Naive thymus-derived CD8-positive, alpha-beta T cell (primary cell): ENCODE measurements at regions not wholly inside any gene's neighbourhood (a gene's known extent, or its start where the extent isn't known, plus 50 kb on each side); places are given as distances from the start of the nearest gene placed in this dataset.

Experiments
- ATAC-seq, 2 donors: fragments of 150-1000 bp; cut with Tn5 transposase in 1 of 2; sonication (Bioruptor Pico), chemical (Tn5 transposase) in 1 of 2; 1 replicate in 1 of 2; 2 replicates in 1 of 2; pipeline ENCODE4 v1.10.0; 2021; ENCODE audit warnings: mild to moderate bottlenecking in 2 of 2, moderate library complexity in 2 of 2
- POLR2A ChIA-PET: fragments of 350-600 bp; sonication (Branson Sonifier 250); formaldehyde crosslinking; loops from one replicate; lab custom pipeline; 2021; ENCODE audit warnings: antibody characterized with exemption; lab: Charles Lee
- DNase-seq, 10 donors: peaks; one replicate each; pipeline versions ENCODE4 v3.0.0 to v3.0.0-alpha.2; 2020 to 2022
- H3K27ac Mint-ChIP-seq, 10 donors: one replicate each; pipeline ENCODE4 v1.8.0; 2020 to 2022; ENCODE audit warnings: mild to moderate bottlenecking in 10 of 10, mixed read lengths in 10 of 10, moderate library complexity in 4 of 10, inconsistent platforms in 1 of 10
- H3K27me3 Mint-ChIP-seq, 5 donors: one replicate each; pipeline ENCODE4 v1.8.0; 2021 to 2022; ENCODE audit warnings: mixed read lengths in 5 of 5
- H3K36me3 Mint-ChIP-seq, 3 donors: one replicate each; pipeline ENCODE4 v1.8.0; 2020 to 2022; ENCODE audit warnings: mixed read lengths in 3 of 3, mild to moderate bottlenecking in 2 of 3, inconsistent platforms in 1 of 3
- H3K4me1 Mint-ChIP-seq, 4 donors: one replicate each; pipeline ENCODE4 v1.8.0; 2021 to 2022; ENCODE audit warnings: mixed read lengths in 4 of 4
- H3K4me3 Mint-ChIP-seq, 10 donors: one replicate each; pipeline ENCODE4 v1.8.0; 2020 to 2022; ENCODE audit warnings: mild to moderate bottlenecking in 10 of 10, mixed read lengths in 10 of 10, moderate library complexity in 6 of 10, inconsistent platforms in 1 of 10
- H3K9me3 Mint-ChIP-seq, 9 donors: one replicate each; pipeline ENCODE4 v1.8.0; 2020 to 2022; ENCODE audit warnings: mixed read lengths in 9 of 9, mild to moderate bottlenecking in 3 of 9, inconsistent platforms in 1 of 9, moderate library complexity in 1 of 9

DNA sequence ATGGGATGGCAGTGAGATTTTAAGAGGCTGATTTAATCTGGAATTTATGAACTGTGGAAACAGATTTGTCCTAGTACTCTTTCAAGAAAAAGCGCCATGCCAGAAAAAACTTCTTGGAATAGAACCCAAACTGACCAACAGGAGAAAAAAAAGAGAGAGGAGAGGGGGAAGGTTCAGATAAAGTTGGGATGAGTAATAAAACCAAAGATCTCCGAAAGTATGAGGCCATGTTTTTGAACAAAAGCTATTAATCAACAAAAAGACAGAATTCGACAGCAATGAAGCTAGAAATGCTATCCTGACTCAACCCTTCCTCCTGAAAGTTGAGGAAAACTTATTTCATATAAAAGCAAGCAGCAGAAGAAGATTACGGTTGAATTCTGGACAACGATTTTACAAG is 135.5 kb downstream of the CEMIP2 start:
- Mint-ChIP-seq H3K9me3 (no peaks in the 10 kb centered on the region), H3K36me3 (no peaks in the 10 kb centered on the region), H3K27me3 (peaks cover 0 to 4% (median 0%) of the 10 kb centered on the region in 5 donors), H3K4me1 (peaks cover 0 to 8% (median 3%) of the 10 kb centered on the region in 4 donors), H3K4me3 (no peak overlapping the region), H3K27ac (no peak overlapping the region)
- ATAC-seq (no peak), DNase-seq (no peak)
- POLR2A ChIA-PET, result no interaction called here

DNA sequence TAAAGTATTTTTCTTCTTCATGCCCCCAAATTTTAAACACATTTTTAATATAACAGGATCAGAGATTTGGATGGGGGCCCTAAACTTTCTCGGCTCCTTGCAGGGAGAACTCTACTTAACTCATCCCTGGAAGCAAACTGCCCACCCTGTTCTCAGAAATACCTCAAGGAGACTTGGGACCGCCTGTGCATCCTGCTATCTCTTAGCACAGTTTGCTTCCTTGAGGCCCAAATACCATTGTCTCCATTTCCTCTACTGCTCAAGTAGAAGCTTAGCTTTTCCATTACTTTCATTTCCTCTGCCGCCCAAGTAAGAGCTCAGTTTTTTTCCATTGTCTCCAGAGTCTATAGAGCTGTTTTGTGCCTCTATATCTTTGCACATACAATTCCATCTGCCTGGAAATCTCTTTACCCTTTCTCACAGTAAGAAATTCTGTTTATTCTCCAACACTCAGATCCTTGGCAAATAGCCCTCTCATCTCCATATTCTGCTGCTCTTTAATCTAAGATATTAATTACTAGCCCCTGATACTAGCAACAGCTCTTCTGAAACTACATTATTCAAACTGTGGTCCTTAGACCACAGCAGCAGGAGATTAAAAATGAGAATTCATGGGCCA is 137.8 kb downstream of the CEMIP2 start:
- DNase-seq (no peak), ATAC-seq (no peak)
- Mint-ChIP-seq H3K36me3 (no peaks in the 10 kb centered on the region), H3K9me3 (no peaks in the 10 kb centered on the region), H3K27ac (peak overlapping the region in 1 of 10 donors; percentile 28), H3K27me3 (peaks cover 0 to 4% (median 0%) of the 10 kb centered on the region in 5 donors), H3K4me1 (peaks cover 0 to 3% (median 0%) of the 10 kb centered on the region in 4 donors), H3K4me3 (no peak overlapping the region)
- POLR2A ChIA-PET, result no interaction called here

DNA sequence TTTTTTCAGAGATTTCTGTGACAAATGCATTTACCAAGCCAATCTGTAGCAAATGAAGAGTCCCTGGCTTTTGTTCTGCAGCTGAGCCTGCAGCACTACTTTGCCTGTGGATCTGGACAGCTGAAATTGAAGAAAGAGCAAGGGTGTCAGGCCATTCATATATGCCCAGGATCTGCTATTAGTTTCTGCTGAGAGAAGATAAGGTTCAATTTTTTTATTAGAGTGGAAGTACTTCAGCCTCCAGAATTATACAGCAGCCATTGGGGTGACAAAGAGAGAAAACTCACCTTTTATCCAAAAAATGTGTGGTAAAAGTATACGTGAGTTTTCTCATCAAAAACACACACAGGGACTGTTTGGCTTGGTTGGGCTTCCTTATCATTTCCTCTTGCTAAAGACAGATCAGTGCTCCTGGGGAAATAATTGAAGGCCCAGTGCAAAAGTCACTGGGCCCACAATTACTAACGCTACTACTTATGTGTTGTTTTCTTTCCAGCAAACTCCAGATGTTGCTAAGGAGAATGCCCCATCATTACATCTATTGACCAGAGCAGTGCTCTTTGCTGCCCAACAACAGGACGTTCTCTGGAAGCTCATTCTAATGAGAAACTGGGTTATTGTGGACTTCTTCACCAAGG is 138.6 kb downstream of the CEMIP2 start:
- Mint-ChIP-seq H3K27me3 (peaks cover 0 to 4% (median 0%) of the 10 kb centered on the region in 5 donors), H3K4me1 (peaks cover 0 to 3% (median 0%) of the 10 kb centered on the region in 4 donors), H3K27ac (no peak overlapping the region), H3K36me3 (no peaks in the 10 kb centered on the region), H3K9me3 (no peaks in the 10 kb centered on the region), H3K4me3 (no peak overlapping the region)
- ATAC-seq (no peak), DNase-seq (no peak)
- POLR2A ChIA-PET, result no interaction called here

DNA sequence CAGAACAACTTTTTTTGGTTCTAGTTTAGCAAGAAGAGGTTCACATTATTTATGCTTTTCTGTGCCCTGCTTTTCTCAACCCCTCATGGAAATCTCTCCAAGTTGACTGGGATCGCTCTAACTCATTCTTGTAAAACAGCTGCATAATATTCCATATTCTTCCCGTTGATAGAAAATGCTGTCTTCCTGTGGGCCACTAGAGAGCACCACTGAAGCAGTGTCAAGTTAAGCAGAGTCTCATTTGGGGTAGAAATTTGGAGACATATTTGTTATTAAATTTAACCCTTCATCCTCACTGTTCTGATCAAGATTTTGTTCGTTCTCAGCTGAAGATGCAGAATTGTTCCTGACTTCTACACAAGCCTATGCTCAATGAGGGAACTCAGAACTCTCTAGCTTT is 140.1 kb downstream of the CEMIP2 start:
- Mint-ChIP-seq H3K27ac (no peak overlapping the region), H3K36me3 (no peaks in the 10 kb centered on the region), H3K27me3 (peaks cover 0 to 4% (median 0%) of the 10 kb centered on the region in 5 donors), H3K9me3 (no peaks in the 10 kb centered on the region), H3K4me1 (peaks cover 0 to 3% (median 0%) of the 10 kb centered on the region in 4 donors), H3K4me3 (no peak overlapping the region)
- POLR2A ChIA-PET, result no interaction called here
- DNase-seq, result peak in 1 of 10 donors; percentile 6
- ATAC-seq, result no peak

DNA sequence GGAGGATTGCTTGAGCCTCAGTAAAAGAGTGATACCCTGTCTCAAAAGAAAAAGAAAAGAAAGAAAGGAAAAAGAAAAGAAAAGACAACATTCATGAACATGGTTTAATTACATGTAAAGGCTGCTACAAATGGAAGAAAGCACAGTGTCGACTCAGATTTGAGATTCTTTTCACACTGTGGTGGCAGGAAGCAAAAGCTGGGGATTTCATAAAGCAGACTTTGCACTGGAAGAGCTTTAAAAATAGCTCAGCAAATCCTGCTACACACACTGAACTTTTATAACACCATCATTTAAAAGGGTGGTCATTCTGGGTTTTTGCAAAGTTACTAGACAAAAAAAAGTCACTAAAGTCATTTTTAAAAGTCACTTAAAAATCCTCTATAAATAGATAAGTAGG is 140.8 kb downstream of the CEMIP2 start:
- H3K4me3 Mint-ChIP-seq, result no peak overlapping the region
- H3K36me3 Mint-ChIP-seq, result no peaks in the 10 kb centered on the region
- ATAC-seq, result no peak
- POLR2A ChIA-PET, result no interaction called here
- H3K27ac Mint-ChIP-seq, result no peak overlapping the region
- no peak for DNase-seq
- H3K27me3 Mint-ChIP-seq, result peaks cover 0 to under 1% (median 0%) of the 10 kb centered on the region in 5 donors
- H3K9me3 Mint-ChIP-seq, result no peaks in the 10 kb centered on the region
- peaks cover 0 to 3% (median 0%) of the 10 kb centered on the region in 4 donors for H3K4me1 Mint-ChIP-seq

DNA sequence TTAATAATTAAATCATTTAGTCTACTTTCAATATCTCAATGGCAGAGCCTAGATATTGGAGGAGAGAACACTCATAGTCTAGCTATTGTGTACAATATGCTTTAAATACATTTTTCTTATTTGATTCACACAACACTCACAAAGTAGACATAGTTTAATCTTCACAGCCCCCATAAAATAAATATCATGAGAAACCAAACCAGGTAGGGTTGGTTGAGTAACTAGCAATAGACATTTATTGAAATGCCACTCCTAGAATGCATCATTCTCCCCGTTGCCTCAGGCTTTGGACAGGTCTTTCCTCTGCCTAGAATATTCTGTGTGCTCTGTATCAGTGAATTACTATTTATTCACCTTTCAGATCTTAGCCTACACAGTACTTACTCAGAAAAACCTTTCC is 141.9 kb downstream of the CEMIP2 start:
- DNase-seq, result no peak
- Mint-ChIP-seq H3K9me3 (no peaks in the 10 kb centered on the region), H3K27me3 (peaks cover 0 to 2% (median 0%) of the 10 kb centered on the region in 5 donors), H3K4me3 (no peak overlapping the region), H3K27ac (no peak overlapping the region), H3K4me1 (peaks cover 0 to 3% (median 0%) of the 10 kb centered on the region in 4 donors), H3K36me3 (no peaks in the 10 kb centered on the region)
- no peak for ATAC-seq
- POLR2A ChIA-PET, result no interaction called here

DNA sequence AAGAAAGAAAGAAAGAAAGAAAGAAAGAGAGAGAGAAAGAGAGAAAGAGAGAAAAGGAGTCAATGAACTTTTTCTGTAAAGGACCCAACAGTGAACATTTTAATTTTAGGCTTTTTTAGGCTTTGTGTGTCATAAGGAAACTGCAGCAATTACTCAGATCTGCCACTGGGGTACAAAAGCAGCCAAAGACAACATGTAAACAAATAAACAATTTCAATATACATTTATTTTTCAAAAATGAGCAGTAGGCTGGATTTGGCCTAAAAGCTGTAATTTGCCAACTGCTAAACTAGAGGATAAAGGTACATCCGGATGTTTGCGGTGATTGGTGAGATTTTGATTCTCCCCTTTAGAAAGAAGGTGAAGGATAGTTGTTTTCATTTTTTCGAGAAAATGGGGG is 143.6 kb downstream of the CEMIP2 start:
- no peaks in the 10 kb centered on the region for H3K9me3 Mint-ChIP-seq
- H3K4me3 Mint-ChIP-seq, result no peak overlapping the region
- no peak for ATAC-seq
- DNase-seq, result no peak
- H3K27me3 Mint-ChIP-seq, result peaks cover 0 to 2% (median 0%) of the 10 kb centered on the region in 5 donors
- H3K4me1 Mint-ChIP-seq, result no peaks in the 10 kb centered on the region
- peak overlapping the region in 1 of 10 donors; percentile 20 for H3K27ac Mint-ChIP-seq
- no peaks in the 10 kb centered on the region for H3K36me3 Mint-ChIP-seq
- POLR2A ChIA-PET, result no interaction called here

DNA sequence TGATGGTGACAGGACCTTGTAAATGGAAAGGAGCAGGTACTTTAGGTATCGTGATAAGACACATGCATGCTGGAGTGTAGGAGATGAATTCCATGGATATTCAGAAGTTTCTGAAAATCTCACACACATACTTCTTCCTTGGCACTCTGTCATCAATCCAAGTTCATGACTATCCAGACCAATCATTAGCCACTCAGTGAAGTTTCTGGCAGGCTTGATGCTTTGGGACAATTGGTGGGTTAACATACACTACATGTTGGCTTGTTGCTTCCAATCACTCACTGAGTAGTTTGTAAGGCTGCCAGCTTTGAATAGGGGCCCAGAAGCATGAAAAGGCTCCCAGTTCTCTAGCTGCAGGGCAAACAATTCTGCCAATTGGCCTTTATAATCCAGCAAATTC is 147.6 kb downstream of the CEMIP2 start:
- peaks cover 0 to 4% (median 0%) of the 10 kb centered on the region in 3 donors for H3K36me3 Mint-ChIP-seq
- no peak for ATAC-seq
- H3K4me3 Mint-ChIP-seq, result no peak overlapping the region
- no peak for DNase-seq
- POLR2A ChIA-PET, result no interaction called here
- peaks cover 0 to 2% (median 0%) of the 10 kb centered on the region in 5 donors for H3K27me3 Mint-ChIP-seq
- no peak overlapping the region for H3K27ac Mint-ChIP-seq
- H3K4me1 Mint-ChIP-seq, result no peaks in the 10 kb centered on the region
- peaks cover 0 to 10% (median 0%) of the 10 kb centered on the region in 9 donors for H3K9me3 Mint-ChIP-seq

DNA sequence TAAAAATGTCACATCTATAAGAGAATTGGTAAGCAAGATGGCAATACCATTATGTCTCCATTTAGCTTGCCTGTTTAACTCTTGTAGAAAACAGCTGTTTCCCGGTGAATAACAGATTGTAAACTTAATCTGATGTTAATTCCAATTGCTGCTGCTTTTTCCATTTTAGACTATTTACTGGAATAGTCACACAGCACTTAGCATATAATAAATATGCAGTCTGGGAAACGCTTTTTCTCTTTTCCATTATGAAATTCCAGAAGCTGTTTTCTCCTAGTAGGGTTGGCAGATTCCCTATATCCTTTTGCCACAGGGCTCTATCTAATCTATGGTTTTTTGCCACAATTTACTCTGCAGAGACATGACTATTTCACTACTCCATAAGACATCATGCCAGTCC is 148.0 kb downstream of the CEMIP2 start:
- Mint-ChIP-seq H3K27ac (no peak overlapping the region), H3K9me3 (peaks cover 0 to 10% (median 0%) of the 10 kb centered on the region in 9 donors), H3K4me3 (no peak overlapping the region), H3K27me3 (peaks cover 0 to 2% (median 0%) of the 10 kb centered on the region in 5 donors), H3K36me3 (peaks cover 0 to 4% (median 0%) of the 10 kb centered on the region in 3 donors), H3K4me1 (no peaks in the 10 kb centered on the region)
- DNase-seq (no peak), ATAC-seq (no peak)
- POLR2A ChIA-PET, result no interaction called here

DNA sequence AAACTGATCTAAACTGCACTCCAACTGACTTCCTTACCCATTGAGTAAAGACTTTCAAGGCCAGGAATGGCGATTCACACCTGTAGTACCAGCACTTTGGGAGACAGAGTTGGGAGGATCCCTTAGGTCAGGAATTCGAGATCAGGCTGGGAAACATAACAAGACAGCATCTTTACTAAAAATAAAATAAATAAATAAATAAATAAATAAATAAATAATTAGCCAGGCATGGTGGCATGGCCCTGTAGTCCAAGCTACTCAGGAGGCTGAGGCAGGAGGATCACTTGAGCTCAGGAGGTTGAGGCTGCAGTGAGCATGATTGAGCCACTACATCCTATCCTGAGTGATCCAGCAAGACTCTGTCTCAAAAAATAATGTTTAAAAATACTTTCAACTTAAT is 148.4 kb downstream of the CEMIP2 start:
- POLR2A ChIA-PET, result no interaction called here
- no peaks in the 10 kb centered on the region for H3K4me1 Mint-ChIP-seq
- H3K4me3 Mint-ChIP-seq, result no peak overlapping the region
- ATAC-seq, result no peak
- peaks cover 0 to 10% (median 0%) of the 10 kb centered on the region in 9 donors for H3K9me3 Mint-ChIP-seq
- DNase-seq, result no peak
- peaks cover 0 to 2% (median 0%) of the 10 kb centered on the region in 5 donors for H3K27me3 Mint-ChIP-seq
- no peak overlapping the region for H3K27ac Mint-ChIP-seq
- H3K36me3 Mint-ChIP-seq, result peaks cover 0 to 4% (median 0%) of the 10 kb centered on the region in 3 donors

DNA sequence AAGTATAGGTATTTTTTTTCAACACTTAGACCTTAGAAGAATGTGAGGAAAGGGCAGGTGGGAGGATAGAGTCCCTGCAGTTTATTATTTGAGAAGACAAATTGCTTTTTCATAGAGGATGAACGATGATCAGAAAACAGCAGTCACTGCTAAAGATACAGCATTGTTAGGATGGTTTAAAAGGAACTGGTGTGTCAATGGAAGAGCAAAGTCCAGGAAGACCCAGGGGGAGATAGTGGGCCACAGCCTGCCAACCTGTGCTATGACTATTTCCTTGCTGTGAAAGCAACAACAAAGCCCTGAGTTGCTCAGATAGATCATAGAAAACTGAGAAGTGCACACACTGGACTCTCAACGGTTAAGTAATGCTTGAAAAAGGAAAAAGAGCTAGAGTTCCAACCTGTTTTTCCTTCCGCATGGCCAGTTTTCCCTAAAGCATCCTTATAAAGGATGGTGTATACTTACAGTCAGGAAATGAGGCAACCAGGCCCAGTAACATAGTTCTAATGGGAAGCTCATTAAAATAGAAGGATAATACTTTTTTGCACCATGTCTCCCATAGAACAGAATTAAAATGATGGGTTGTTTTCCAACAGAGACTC is 153.8 kb downstream of the CEMIP2 start:
- DNase-seq, result no peak
- Mint-ChIP-seq H3K27ac (no peak overlapping the region), H3K9me3 (peaks cover 0 to 14% (median 5%) of the 10 kb centered on the region in 9 donors), H3K27me3 (no peaks in the 10 kb centered on the region), H3K4me3 (no peak overlapping the region), H3K4me1 (no peaks in the 10 kb centered on the region), H3K36me3 (peaks cover 0 to 9% (median 7%) of the 10 kb centered on the region in 3 donors)
- no peak for ATAC-seq
- POLR2A ChIA-PET, result no interaction called here

DNA sequence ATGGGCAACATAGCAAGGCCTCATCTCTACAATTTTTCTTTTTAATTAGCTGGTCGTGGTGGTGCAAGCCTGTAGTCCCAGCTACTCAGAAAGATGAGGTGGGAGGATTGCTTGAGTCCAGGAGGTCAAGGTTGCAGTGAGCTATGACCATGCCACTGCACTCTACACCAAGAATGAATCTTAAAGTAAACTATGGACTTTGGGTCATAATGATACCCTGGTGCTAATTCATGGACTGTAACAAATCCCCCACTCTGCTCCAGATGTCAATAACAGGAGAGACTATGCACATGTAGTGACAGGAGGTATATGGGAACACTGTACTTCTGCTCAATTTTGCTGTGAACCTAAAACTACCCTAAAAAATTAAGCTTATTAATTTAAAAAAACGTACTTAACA is 155.4 kb downstream of the CEMIP2 start:
- Mint-ChIP-seq H3K9me3 (peaks cover 0 to 14% (median 4%) of the 10 kb centered on the region in 9 donors), H3K27me3 (no peaks in the 10 kb centered on the region), H3K36me3 (peaks cover 0 to 9% (median 7%) of the 10 kb centered on the region in 3 donors), H3K4me1 (no peaks in the 10 kb centered on the region), H3K27ac (no peak overlapping the region), H3K4me3 (no peak overlapping the region)
- no peak for DNase-seq
- no peak for ATAC-seq
- POLR2A ChIA-PET, result no interaction called here

DNA sequence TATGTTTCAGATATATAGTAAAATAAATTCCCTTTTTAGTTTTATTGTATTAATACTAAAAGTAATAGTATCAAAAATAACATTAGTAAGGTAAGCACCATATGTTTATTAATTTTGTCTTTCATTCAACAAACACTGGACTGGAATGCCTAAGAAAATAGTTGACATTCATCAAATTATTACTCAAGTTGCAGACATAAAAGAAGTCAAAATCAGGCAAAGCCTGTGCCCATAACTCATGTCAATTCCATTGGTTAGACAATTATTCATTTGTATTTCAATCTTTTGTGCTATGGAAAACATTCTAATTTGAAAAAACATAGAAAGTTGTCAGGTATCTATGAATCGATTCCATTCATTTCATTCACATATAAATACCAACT is 158.9 kb downstream of the CEMIP2 start:
- POLR2A ChIA-PET, result no interaction called here
- ATAC-seq (no peak), DNase-seq (no peak)
- H3K27ac Mint-ChIP-seq, result no peak overlapping the region
- peaks cover 0 to 14% (median 3%) of the 10 kb centered on the region in 9 donors for H3K9me3 Mint-ChIP-seq
- no peak overlapping the region for H3K4me3 Mint-ChIP-seq
- H3K27me3 Mint-ChIP-seq, result no peaks in the 10 kb centered on the region
- peaks cover 0 to 9% (median 3%) of the 10 kb centered on the region in 3 donors for H3K36me3 Mint-ChIP-seq
- no peaks in the 10 kb centered on the region for H3K4me1 Mint-ChIP-seq
